ENCODE measurements at regions not wholly inside any gene's neighbourhood (a gene's known extent, or its start where the extent isn't known, plus 50 kb on each side); places are given as distances from the start of the nearest gene placed in this dataset.
A peak's percentile ranks its signal among the peaks of the same experiment; 100 is the strongest.
"Not testable (repeated sequence)": the region's sequence is repeated elsewhere in the genome, so short reads cannot be mapped to it uniquely, and the experiment has no call there.

DNA sequence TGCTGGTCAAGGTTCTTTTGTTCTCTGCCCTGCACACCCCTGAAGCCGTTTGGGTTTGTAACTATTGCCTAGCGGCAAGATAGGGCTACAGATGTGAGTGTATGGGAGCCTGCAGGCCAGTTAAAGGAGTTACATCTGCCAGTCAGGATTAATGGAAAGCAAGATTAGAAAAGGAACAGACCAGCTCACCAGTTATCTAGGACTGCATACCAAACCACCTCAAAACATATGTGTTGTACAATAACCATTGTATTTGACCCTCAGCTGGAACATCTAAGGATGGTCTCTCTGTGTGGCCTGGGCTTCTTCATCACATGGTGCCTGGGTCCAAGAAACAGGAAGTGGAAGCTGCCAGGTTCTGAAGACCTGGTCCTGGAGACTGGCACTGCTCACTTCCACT lies 52.5 kb upstream of the FBXO28 start:
- DNase-seq: peak; percentile 3

DNA sequence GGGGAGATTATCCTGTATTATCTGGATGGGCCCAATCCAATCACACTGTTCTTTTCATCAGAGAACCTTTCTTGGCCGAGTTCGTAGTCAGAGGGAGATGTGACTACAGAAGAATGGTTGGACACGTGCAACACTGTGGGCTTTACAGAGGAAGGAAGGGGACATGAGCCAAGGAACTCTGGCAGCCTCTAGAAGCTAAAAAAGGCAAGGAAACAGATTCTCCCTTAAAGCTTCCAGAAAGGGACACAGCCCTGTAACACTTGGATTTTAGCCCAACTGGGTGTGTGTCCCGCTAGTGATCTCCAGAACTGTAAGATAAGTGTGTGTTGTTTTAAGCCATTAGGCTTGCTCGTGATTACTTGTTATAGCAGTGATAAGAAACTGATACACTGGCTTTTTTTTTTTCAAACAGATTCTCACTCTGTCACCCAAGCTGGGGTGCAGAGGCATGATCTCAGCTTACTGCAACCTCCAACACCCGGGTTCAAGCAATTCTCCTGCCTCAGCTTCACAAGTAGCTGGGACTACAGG lies 53.9 kb upstream of the FBXO28 start:
- no peak for DNase-seq

DNA sequence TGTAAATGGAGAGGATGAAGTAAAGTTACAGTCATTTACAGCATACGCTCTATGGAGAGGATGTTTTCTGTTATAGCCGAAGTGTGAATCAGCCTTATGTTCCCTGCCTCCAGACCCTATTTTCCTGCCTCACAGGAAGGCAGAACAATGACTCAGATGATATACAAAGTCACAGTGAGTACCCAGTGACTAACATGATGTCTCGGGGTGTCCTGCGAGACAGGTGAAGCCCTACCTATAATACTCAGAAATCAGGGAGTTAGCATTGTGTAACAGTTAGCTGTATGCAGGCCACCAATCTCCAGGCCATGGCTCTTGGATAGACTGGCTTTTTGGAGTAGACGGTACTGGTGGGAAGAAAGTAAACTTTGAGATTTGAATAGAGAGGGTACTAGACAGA lies 55.6 kb upstream of the FBXO28 start:
- DNase-seq: peak; percentile 3

DNA sequence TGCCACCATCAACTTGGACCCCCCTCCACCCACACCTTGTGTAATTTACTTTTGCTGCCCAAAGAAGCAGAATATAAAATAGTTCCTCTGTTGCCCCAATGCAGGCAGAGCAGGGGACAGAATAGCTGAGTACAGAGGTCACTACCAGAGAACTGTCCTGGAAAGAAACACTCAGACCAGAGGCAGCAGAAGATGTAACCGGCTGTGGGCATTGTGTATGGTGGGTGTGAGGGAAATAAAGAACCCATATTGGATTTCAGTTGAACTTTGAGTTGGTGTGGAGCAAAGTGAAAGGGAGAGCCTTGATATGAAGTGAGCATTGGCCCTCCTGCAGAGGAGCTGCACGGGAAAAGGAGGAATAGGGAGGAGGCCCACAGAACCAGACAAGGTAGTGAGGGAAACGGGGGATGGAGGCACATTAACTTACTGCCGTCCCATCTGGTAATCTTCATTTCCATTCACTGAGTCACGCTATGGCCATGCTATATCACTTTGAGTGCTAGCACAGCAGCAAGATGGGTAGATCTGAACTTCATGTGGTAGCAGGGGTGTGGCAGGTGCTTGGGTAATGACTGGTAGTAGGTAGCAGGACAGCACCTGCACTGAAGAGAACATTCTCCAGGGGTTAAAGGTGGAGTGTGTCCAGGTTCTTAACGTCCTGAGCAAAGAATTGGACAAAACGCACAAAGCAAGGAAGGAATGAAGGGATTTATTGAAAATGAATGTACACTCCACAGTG lies 56.3 kb upstream of the FBXO28 start:
- DNase-seq: no peak

DNA sequence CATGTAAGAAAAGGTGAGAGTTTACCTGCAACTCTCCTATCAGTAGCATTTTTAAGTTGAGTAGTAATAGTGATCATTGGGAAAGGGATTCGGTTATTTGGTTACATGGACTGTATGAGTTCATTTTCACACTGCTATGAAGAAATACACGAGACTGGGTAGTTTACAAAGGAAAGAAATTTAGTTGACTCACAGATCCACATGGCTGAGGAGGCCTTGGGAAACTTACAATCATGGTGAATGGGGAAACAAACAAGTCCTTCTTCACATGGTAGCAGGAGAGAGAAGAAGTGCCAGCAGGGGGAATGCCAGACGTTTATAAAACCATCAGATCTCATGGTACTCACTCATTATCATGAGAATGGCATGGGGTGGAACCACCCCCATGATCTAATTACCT lies 59.3 kb upstream of the FBXO28 start:
- DNase-seq: no peak

DNA sequence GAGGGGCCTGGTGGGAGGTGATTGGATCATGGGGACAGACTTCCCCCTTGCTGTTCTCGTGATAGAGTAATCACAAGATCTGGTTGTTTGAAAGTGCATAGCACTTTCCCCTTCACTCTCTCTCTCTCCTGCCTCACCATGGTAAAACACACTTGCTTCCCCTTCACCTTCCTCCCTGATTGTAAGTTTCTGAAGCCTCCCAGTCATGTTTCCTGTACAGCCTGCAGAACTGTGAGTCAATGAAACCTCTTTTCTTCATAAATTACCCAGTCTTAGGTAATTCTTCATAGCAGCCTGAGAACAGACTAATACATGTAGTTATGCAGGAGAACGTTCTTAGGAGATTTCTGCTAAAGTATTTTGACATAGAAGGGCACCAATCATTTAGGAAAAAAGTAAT lies 59.9 kb upstream of the FBXO28 start:
- no peak for DNase-seq

DNA sequence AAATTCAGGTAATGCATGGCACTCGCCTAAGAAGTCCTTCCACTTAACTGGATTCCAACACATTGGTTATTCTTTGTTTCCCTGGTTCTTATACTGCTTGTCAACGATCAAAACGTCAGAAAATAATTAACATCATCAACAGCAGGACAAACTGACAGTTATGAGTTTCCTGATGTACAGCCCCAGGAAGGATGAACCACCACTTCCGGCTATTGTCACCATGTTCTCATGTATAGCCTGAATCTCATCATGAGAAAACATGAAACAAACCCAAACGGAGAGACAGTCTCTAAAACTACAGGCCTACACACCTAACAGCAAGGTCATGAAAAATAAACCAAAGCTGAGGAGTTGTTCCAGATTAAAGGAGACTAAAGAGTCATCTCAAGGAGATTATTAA lies 60.5 kb upstream of the FBXO28 start:
- DNase-seq: no peak

DNA sequence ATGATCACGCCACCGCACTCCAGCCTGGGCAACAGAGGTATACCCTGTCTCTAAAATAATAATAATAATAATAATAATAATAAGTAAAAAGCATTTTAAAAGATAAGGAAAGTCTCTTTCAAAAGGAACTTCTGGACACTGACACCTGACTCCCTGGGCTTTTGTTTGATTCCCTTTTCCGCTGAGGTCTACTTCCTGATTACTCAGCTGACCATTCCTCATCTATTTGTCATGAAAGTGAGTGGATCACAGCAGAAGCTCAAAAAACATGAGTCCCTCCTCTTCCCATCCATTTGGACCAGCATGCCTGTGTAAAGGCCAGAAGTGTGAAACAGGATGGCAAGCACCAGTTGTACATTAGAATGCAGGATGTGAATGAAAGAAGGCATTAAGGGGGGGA lies 61.1 kb upstream of the FBXO28 start:
- DNase-seq: peak; percentile 5

DNA sequence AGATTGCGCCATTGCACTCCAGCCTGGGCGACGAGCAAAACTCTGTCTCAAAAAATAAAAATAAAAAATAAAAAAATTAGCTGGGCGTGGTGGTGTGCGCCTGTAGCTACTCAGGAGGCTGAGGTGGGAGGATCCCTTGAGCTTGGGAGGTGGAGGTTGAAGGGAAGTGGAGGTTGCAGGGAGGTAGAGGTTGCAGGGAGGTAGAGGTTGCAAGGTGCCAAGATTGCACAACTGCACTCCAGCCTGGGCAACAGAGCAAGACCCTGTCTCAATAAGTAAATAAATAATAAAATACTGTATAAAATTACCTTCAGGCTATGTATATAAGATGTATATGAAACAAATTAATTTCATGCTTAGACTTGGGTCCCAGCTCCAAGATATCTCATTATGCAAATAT lies 62.1 kb upstream of the FBXO28 start:
- not testable (repeated sequence) for DNase-seq

DNA sequence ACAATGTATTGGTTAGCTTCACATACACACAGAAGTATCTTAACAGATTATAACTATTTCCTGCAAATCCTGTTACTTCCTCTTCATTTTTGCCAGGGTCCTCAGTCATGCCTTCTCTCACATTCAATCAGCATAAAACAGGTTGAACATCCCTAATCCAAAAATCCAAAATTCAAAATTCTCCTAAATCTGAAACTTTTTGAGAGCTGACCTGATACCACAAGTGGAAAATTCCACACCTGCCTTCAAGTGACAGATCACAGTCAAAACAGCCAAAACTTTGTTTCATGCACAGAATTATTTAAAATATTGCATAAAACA lies 62.9 kb upstream of the FBXO28 start:
- DNase-seq: no peak

DNA sequence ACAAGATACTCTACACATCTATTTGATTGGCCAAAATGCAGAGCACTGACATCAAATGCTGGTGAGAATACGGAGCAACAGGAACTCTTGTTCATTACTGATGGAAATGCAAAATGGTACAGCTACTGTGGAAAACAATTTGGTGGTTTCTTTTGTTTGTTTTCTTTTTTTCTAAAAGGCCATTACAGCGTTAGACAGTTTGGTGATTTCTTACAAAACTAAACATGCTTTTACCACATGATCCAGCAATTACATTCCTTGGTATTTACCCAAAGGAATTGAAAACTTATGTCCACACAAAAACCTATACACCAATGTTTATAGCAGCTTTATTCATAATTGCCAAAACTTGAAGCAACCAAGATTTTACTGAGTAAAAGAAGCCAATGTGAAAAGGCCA lies 66.4 kb upstream of the FBXO28 start:
- no peak for DNase-seq

DNA sequence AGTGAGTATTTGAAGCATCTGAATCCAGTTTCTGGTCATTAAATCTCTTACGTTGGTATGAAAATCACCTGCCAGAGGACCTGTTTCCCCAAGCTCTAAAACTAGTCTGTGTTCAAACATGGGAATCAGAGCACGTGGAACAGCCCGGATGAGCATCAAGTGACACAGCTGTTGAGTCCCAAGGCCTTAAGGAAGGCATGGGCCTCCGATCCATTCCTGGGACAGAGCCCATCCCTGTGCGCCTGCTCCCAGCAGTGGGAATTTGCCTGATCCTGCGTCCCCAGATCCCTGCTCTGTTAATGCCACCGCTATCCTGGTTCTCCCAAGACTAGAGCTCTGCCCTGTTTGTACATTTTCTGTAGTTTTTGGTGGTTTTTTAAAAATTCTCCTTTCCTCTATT lies 68.4 kb upstream of the FBXO28 start:
- no peak for DNase-seq

DNA sequence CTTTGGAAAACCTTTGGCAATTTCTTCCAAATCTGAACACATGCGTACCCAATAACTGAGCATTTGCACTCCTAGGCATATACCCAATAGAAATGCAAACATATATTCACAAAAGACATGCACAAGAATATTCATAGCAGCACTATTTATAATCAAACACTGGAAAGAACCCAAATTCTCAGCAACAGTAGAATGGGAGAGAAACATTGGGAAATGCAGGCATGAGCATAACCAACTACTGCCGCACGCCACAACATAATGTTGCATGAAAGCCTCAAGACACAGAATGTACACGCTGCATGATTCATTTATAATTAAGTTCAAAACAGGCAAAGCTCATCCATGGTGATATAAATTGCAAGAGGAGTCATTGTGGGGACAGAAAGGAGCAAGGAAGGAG lies 69.5 kb upstream of the FBXO28 start:
- DNase-seq: no peak

DNA sequence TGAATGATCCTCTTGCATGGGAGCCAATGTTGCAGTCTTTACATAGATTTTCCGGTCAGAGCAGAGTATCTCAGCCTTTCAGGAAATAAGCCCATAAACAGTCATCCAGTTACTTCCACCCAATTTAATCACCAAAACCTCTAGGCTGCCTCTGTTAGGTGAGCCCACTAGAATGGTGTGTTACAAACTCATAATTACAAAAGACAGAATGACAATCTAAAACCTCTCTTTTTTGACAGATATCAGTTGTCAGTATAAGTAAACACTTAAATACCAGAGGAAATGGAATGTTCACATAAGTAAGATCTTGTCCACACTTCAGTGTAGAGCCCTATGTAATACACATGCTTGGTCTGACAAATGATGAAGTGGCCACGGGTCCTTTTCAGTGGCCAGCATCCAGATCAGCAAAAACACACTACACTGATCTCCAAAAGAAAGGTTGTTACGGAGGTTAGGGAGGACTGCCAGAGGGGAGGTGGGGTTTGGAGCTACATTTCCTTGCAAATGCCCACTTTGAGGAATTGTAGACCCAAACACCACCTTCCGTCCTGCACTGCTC lies 71.3 kb upstream of the FBXO28 start:
- no peak for DNase-seq

DNA sequence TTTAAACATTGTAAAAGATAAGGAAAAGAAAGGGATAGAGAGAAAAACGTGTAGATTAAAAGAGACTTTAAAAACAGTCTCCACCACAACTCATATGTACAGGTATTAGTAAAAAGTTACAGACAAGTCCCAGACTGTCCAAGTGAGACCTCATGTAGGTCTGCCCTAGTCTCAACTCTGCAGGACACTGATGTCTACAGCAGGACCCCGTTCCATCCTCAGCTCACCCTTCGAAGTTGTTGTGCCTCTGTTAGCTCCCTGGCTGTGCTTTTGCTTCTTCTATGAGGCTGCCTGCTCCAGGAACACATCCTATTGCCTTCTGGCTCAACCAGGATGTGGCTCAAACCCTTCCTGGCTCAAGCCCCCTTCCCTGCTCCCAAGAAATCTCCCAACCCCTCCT lies 72.9 kb upstream of the FBXO28 start:
- no peak for DNase-seq

DNA sequence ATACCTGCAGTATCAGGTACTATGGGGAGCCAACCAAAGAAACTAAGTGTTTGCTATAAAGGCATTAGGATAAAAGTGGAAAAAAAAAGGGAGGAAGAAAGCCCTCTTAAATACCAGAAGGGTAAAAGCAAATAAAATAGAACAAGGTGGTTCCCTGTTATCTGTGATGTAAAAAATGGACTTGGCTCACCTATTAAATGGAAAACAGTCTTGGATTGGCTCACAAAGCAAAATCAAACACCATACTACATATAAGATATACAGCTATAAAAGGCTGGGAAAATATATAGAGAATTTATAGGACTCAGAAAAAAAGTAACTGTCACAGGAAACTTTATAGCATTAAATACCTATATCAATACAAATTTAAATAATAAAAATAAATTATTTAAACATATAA lies 73.5 kb upstream of the FBXO28 start:
- not testable (repeated sequence) for DNase-seq

DNA sequence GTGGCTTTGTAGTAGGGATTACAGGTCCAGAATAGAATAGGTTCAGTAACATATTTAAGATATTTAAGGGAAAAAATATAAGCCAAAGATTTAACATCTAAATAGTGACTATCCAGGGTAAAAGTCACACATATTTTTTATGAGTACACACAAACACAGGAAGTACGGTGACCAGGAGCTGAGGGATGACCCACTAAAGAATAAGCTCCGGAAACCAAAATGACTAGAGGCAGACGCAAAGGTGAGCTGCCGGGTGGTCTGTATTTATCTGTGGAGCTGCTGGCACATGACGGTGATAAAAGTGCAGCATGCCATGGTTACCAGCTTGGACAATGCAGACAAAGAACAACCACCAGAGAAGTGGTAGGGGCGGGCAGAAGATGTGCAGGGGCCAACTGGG lies 73.9 kb upstream of the FBXO28 start:
- not testable (repeated sequence) for DNase-seq

DNA sequence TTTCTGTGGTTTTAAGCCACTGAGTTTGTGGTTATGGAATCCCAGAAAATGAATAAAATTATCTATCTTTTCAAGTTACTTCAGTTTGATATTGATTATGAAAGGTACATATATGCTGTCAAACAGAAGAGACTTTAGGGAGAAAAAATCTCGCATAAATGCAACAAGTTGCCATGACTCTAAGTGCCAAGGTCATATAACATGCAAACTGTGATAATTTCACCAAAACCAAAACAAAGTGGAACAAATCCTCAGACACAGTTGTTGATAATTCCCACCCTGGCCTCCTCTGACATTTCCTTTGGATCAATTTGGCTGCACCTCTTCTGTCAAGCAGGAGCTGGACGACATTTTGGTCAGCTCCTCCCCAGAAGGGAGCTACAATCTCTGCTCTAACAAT lies 75.1 kb upstream of the FBXO28 start:
- DNase-seq: not testable (repeated sequence)

DNA sequence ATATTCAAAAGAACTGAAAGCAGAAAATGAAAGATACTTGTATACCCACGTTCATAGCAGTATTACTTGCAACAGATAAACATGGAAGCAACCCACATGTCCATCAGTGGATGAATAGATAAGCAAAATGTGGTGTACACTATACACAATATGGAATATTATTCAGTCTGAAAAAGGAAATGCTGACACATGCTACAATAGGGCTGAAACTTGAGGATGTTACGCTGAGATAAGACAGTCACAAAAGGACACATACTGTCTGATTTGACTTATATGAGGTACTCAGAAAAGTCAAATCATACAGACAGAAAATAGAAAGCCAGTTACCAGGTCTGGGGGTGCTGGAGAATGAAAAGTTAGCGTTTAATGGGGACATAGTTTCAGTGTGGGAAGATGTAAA lies 76.5 kb upstream of the FBXO28 start:
- DNase-seq: not testable (repeated sequence)

DNA sequence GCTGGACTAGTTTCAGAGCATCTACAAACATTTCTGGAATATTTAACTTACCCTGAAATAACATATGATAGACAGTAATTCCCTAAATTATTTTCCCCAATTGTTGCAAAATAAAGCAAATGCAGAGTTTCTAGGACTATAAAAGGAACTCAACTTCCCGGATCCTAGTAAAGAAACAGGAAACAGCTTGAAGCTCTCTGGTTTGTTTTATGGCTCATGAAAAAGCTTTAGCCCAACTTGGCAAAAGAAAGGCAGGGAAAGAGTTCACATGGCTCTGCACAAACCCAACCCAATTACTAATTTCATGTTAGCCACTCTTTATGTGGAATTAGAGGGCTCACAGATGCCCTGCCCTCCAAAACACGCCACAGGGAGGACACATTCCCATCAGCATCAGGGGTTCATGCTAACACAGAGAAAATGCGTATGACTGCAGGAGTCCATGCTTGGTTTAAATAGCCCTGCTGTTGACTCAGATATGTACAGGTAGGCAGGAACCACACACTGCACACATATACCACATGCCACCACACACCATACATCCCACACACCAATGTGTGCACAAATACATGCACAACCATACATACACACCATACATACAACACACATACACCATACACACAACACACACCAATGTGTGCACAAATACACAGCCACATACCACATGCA lies 81.2 kb upstream of the FBXO28 start:
- not testable (repeated sequence) for DNase-seq

DNA sequence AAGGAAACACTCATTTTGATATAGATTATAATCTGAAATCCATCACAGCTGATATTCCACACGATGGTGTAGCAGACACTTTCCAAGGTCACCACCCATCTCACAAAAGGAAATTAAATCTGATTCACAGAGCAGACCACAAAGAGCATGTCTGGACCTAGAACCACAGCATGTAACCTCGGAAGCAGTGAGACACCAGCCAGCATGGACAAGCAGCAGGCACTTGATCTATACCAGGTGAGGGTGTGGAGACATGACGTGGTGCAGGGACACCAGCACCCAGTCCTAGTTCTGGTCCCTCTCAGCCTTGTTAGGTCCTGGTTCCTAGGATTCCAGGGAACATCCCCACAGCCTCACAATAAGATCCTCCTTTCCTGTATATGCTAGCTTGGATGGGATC lies 81.9 kb upstream of the FBXO28 start:
- not testable (repeated sequence) for DNase-seq

DNA sequence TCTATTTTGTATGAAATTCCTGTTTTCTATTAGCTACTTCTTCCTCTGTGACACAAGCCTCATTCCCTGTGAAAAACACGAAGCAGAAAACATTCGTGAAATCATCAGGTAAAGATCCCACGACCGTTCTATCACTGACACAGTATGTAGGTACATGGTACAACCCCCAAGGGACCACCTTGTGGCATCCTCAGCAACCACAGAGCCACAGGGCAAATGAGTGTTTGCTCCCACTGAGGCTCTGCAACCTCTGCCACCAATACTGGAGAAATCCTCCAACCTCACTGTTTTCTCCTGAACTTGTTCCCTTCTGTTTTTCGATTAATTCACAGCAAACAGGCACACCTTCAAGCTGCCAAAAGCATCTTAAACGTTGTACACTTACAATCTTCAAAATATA lies 83.7 kb upstream of the FBXO28 start:
- not testable (repeated sequence) for DNase-seq

DNA sequence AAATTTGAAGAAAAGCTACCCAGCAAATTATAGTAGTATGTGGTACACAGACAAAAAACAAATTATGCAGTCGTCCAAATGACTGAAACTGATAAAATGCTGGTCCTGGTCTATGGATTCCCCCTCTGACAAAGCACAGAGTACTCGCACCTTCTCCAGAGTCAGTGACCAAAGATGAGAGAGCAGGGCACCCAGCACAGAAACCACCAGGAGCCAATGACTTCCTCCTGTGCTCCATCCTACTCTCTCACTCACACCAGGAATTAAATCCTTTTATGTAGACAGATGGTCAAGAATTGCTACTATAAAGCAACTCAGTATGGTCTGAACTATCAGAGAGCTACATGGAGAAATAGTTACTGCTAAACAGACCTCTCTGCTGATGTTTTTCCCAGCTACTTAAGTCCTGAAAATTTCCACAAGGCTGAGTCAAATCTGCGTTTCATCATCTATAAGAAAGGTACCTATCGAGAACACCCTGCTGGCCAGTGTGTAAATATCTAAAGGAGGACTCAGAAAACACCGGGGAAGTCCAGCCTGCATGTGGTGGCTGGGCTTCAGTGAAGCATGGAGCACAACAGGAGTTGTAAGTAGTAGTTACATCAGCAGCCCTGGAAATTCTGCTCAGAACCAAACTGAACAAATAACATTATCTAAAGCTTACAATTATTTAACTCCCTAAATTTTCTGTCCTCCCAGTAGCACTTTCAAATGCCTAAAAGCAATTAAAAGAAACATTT lies 84.5 kb upstream of the FBXO28 start:
- DNase-seq: not testable (repeated sequence)

DNA sequence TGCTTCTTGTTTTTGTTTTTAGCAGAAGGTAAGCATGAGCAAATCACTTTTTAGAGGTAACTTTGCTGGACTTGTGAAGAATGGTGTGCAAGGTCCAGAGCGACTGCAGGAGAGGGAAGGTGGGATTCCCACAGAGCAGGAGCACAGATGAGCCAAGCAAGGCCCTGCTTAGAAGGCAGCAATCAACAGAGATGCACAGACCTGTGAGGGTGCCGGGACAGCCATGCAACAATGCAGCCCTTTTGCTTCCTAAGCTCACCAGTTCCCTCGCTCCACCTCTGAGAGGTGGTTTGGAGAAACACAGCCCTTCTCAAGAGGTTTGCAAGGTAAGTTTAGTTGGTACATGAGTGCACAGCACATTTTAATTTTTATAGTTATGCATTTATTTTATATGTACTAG lies 85.1 kb upstream of the FBXO28 start:
- not testable (repeated sequence) for DNase-seq

Data from NCI-H226 (cell line).